IPS-NIHi7 (cell line): ENCODE measurements at regions not wholly inside any gene's neighbourhood (a gene's known extent, or its start where the extent isn't known, plus 50 kb on each side); places are given as distances from the start of the nearest gene placed in this dataset.
A peak's percentile ranks its signal among the peaks of the same experiment; 100 is the strongest.

Experiments
- DNase-seq: peaks from one replicate; pipeline ENCODE4 v3.0.0; 2012; ENCODE audit warnings: mixed read lengths; ENCODE audit errors: extremely low spot score

GRCh38 chr13:67366533-67366932, 136.4 kb upstream of the PCDH9 start:
- no peak for DNase-seq

- no peak for DNase-seq
Observed at GRCh38 chr13:67355812-67356476, 125.8 kb upstream of the PCDH9 start.

GRCh38 chr13:67353941-67354340, 123.8 kb upstream of the PCDH9 start:
- DNase-seq = no peak

- DNase-seq = no peak
Observed at GRCh38 chr13:67353031-67353430, 122.9 kb upstream of the PCDH9 start.

- DNase-seq = no peak
Observed at GRCh38 chr13:67351909-67352308, 121.8 kb upstream of the PCDH9 start.

- no peak for DNase-seq
Observed at GRCh38 chr13:67351114-67351513, 121.0 kb upstream of the PCDH9 start.

- DNase-seq = peak; percentile 8
Observed at GRCh38 chr13:67343777-67344176, 113.6 kb upstream of the PCDH9 start.

GRCh38 chr13:67341406-67341805, 111.3 kb upstream of the PCDH9 start:
- no peak for DNase-seq

GRCh38 chr13:67330149-67330548, 100.0 kb upstream of the PCDH9 start:
- no peak for DNase-seq

- DNase-seq = no peak
Observed at GRCh38 chr13:67328895-67329294, 98.8 kb upstream of the PCDH9 start.

GRCh38 chr13:67318860-67319259, 88.7 kb upstream of the PCDH9 start:
- no peak for DNase-seq

GRCh38 chr13:67318398-67318797, 88.3 kb upstream of the PCDH9 start:
- no peak for DNase-seq

- no peak for DNase-seq
Observed at GRCh38 chr13:67314405-67314804, 84.3 kb upstream of the PCDH9 start.

GRCh38 chr13:67308004-67308772, 78.1 kb upstream of the PCDH9 start:
- no peak for DNase-seq

- DNase-seq = no peak
Observed at GRCh38 chr13:67306742-67307141, 76.6 kb upstream of the PCDH9 start.

- no peak for DNase-seq
Observed at GRCh38 chr13:67303661-67304333, 73.7 kb upstream of the PCDH9 start.

GRCh38 chr13:67299751-67300150, 69.6 kb upstream of the PCDH9 start:
- DNase-seq = no peak

GRCh38 chr13:67299072-67299635, 69.0 kb upstream of the PCDH9 start:
- DNase-seq = no peak

GRCh38 chr13:67298297-67298696, 68.2 kb upstream of the PCDH9 start:
- no peak for DNase-seq

- DNase-seq = no peak
Observed at GRCh38 chr13:67296511-67296910, 66.4 kb upstream of the PCDH9 start.

GRCh38 chr13:67292886-67293285, 62.8 kb upstream of the PCDH9 start:
- no peak for DNase-seq

GRCh38 chr13:67285611-67286010, 55.5 kb upstream of the PCDH9 start:
- no peak for DNase-seq

- peak; percentile 13 for DNase-seq
Observed at GRCh38 chr13:67283637-67284036, 53.5 kb upstream of the PCDH9 start.
